ENCODE measurements at regions not wholly inside any gene's neighbourhood (a gene's known extent, or its start where the extent isn't known, plus 50 kb on each side); places are given as distances from the start of the nearest gene placed in this dataset.
"Not testable (repeated sequence)": the region's sequence is repeated elsewhere in the genome, so short reads cannot be mapped to it uniquely, and the experiment has no call there.

GRCh38 chrX:122279746-122280145 lies 904.3 kb upstream of the GRIA3 start:
- H3K4me3 ChIP-seq (ENCODE audit: low read length) = no peak overlapping the region
- no peak for TF ChIP-seq CTCF (conservative IDR thresholded peaks at IDR 0.05; ENCODE audit: low read length)
- DNase-seq (ENCODE audit: low read depth) = no peak

- H3K4me3 ChIP-seq (ENCODE audit: low read length); DNase-seq (ENCODE audit: low read depth): not testable (repeated sequence)
Observed at GRCh38 chrX:122299822-122300221, 884.3 kb upstream of the GRIA3 start.

GRCh38 chrX:122301491-122301890 lies 882.6 kb upstream of the GRIA3 start:
- no peak for TF ChIP-seq CTCF (conservative IDR thresholded peaks at IDR 0.05; ENCODE audit: low read length)
- no peak for DNase-seq (ENCODE audit: low read depth)
- H3K4me3 ChIP-seq (ENCODE audit: low read length) = no peak overlapping the region

- TF ChIP-seq CTCF (conservative IDR thresholded peaks at IDR 0.05; ENCODE audit: low read length) = no peak
- H3K4me3 ChIP-seq (ENCODE audit: low read length) = no peak overlapping the region
- DNase-seq (ENCODE audit: low read depth) = no peak
Observed at GRCh38 chrX:122303761-122304160, 880.3 kb upstream of the GRIA3 start.

GRCh38 chrX:122344816-122345215 lies 839.3 kb upstream of the GRIA3 start:
- no peak for TF ChIP-seq CTCF (conservative IDR thresholded peaks at IDR 0.05; ENCODE audit: low read length)

GRCh38 chrX:122363112-122363795 lies 820.8 kb upstream of the GRIA3 start:
- H3K4me3 ChIP-seq (ENCODE audit: low read length) = no peak overlapping the region
- no peak for DNase-seq (ENCODE audit: low read depth)
- no peak for TF ChIP-seq CTCF (conservative IDR thresholded peaks at IDR 0.05; ENCODE audit: low read length)

More at GRCh38 chrX:122344816-122345215, 839.3 kb upstream of the GRIA3 start:
- DNase-seq (ENCODE audit: low read depth) = no peak
- H3K4me3 ChIP-seq (ENCODE audit: low read length) = no peak overlapping the region

- H3K4me3 ChIP-seq (ENCODE audit: low read length); DNase-seq (ENCODE audit: low read depth): not testable (repeated sequence)
Observed at GRCh38 chrX:122375533-122375932, 808.5 kb upstream of the GRIA3 start.

GRCh38 chrX:122389005-122389404 lies 795.1 kb upstream of the GRIA3 start:
- no peak for TF ChIP-seq CTCF (conservative IDR thresholded peaks at IDR 0.05; ENCODE audit: low read length)
- no peak overlapping the region for H3K4me3 ChIP-seq (ENCODE audit: low read length)
- no peak for DNase-seq (ENCODE audit: low read depth)

All from AG10803 (cell line).